HCT116 (cell line): ENCODE measurements at regions not wholly inside any gene's neighbourhood (a gene's known extent, or its start where the extent isn't known, plus 50 kb on each side); places are given as distances from the start of the nearest gene placed in this dataset.

Source experiments
- REST ChIP-seq: IDR thresholded peaks from 2 replicates; pipeline ENCODE4 v1.6.1; 2012; ENCODE audit warnings: low read depth
- TF ChIP-seq, protein P1 (sequence below), 3 experiments: fragments of 200-600 bp in 1 of 3; sonication (generic) in 1 of 3; IDR thresholded peaks in 2 of 3; conservative IDR thresholded peaks in 1 of 3; 2 replicates each; pipeline ENCODE4 v1.5.1; 2012 to 2017; ENCODE audit warnings: low read depth in 2 of 3, low read length in 2 of 3, antibody characterized with exemption in 1 of 3, borderline replicate concordance in 1 of 3, control low read depth in 1 of 3, mild to moderate bottlenecking in 1 of 3, mixed read lengths in 1 of 3, mixed run types in 1 of 3, moderate library complexity in 1 of 3; ENCODE audit not compliant: insufficient read depth in 1 of 3
- TF ChIP-seq, protein P2 (sequence below): IDR thresholded peaks from 2 replicates; pipeline ENCODE4 v1.6.1; 2012

DNA sequence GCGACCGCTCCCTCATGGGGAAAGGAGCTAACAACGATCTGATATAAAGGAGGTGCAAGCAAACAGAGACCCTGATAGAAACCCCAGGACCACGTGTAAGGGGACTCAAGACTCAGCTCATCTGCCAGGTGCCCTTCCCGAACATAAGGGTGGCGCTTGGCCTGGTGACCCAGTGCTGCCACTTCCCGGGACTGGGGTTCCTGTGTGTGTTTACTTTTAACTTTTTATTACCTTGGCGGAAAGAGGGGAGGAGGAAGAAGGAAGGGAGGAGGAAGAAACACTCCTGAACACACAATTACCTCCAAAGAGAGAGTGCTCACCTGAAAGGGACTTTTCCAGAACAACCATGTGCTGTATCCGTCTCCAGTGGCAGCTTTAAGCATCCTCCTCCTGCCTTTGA lies 56.5 kb upstream of the EDAR start:
- TF ChIP-seq REST = no peak
- TF ChIP-seq, protein P1, sequence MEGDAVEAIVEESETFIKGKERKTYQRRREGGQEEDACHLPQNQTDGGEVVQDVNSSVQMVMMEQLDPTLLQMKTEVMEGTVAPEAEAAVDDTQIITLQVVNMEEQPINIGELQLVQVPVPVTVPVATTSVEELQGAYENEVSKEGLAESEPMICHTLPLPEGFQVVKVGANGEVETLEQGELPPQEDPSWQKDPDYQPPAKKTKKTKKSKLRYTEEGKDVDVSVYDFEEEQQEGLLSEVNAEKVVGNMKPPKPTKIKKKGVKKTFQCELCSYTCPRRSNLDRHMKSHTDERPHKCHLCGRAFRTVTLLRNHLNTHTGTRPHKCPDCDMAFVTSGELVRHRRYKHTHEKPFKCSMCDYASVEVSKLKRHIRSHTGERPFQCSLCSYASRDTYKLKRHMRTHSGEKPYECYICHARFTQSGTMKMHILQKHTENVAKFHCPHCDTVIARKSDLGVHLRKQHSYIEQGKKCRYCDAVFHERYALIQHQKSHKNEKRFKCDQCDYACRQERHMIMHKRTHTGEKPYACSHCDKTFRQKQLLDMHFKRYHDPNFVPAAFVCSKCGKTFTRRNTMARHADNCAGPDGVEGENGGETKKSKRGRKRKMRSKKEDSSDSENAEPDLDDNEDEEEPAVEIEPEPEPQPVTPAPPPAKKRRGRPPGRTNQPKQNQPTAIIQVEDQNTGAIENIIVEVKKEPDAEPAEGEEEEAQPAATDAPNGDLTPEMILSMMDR (IDR thresholded peaks at IDR 0.05 in 2 of 3, conservative IDR thresholded peaks at IDR 0.05 in 1 of 3; ENCODE audit: borderline replicate concordance in 1 of 3, insufficient read depth in 1 of 3, low read depth in 2 of 3, low read length in 2 of 3) = no peak
- TF ChIP-seq, protein P2, sequence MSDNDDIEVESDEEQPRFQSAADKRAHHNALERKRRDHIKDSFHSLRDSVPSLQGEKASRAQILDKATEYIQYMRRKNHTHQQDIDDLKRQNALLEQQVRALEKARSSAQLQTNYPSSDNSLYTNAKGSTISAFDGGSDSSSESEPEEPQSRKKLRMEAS = no peak
